Muscle of leg (tissue), 3 donors: ENCODE measurements at regions not wholly inside any gene's neighbourhood (a gene's known extent, or its start where the extent isn't known, plus 50 kb on each side); places are given as distances from the start of the nearest gene placed in this dataset.

Experiments used
- DNase-seq: peaks from one replicate; pipeline ENCODE4 v3.0.0; 2013
- H3K27ac ChIP-seq: one replicate; pipeline ENCODE4 v1.5.1; 2013; ENCODE audit warnings: mild to moderate bottlenecking, low read length, control low read depth
- H3K27me3 ChIP-seq: one replicate; pipeline ENCODE4 v1.6.1; 2013; ENCODE audit warnings: low read length; ENCODE audit not compliant: control insufficient read depth, insufficient read depth
- H3K36me3 ChIP-seq: one replicate; pipeline ENCODE4 v1.6.1; 2013; ENCODE audit warnings: low read length; ENCODE audit not compliant: control insufficient read depth, insufficient read depth
- H3K4me1 ChIP-seq: one replicate; pipeline ENCODE4 v1.6.1; 2013; ENCODE audit warnings: low read length; ENCODE audit not compliant: control insufficient read depth, insufficient read depth
- H3K4me3 ChIP-seq: one replicate; pipeline ENCODE4 v1.5.1; 2013; ENCODE audit warnings: low read length, control low read depth
- H3K9me3 ChIP-seq: replicated peaks from 2 replicates; pipeline ENCODE4 v1.6.1; 2013; ENCODE audit warnings: low read depth, low read length; ENCODE audit not compliant: control insufficient read depth
- WGBS: methylation state at CpG from one replicate; pipeline ENCODE4 v1.1.5; 2013; ENCODE audit warnings: missing lambda C conversion rate; ENCODE audit not compliant: insufficient coverage; 5-methylcytosine and 5-hydroxymethylcytosine counted together

DNA sequence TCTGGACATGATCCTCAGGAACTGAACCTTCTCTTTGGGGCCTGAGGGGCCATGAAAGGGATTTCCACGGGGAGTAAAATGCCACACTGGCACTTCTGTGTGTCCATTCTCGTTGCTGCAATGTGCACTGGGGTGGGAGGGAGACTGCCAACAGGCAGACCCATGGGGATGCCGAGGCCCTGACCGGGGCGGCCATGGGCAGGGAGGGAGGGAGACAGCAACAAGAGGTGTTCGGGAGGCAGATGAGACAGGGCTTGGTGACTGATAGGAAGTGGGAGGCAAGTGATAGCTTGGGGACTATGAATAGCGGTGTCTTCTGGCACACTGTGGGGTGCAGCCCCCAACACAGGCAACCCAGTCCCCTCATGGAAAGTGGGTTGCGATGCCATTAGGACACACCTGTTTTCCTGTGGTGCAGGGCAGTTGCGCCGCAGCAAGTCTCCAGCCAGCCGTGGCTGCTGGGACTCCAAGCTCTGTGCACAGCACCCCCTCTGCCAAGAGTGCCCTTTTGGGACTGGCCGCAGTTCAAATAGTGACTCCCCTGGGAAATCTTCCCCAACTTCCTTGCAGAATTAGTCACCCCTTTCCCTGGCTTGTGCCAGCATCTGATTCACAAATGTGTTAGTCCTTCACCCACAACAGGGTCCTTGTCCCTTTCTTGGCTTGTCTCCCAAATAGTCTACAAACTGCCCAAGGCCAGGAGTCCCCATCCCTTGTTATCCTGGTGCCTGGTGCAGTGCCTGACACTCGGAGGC, 88.8 kb downstream of the CHST1 start:
- H3K4me3 ChIP-seq, result no peak overlapping the region
- no peaks in the 10 kb centered on the region for H3K9me3 ChIP-seq
- H3K4me1 ChIP-seq, result no peaks in the 10 kb centered on the region
- H3K27ac ChIP-seq, result no peak overlapping the region
- H3K27me3 ChIP-seq, result peaks cover 14% of the 10 kb centered on the region
- no peak for DNase-seq
- 71% methylated on average over 10 of the region's 13 CpGs for WGBS
- H3K36me3 ChIP-seq, result no peaks in the 10 kb centered on the region

DNA sequence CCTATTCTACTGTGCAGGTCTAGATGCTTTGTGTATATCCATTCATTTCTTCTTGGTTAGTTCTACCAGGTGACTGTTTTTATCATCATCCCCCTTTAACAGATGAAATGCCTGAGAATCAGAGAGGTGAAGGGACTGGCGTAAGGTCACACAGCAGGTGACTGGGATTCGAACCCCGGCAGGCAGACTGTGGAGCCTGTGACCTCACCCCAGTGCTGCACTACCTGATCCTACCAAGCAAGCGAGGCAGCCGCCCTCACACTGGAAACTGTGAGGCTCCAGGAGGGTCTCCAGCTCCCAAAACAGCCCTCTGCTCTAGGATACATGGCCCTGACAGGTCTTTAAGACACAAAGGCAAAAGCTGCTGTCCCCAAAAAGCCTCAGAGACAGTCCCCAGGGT, 91.7 kb downstream of the CHST1 start:
- DNase-seq, result no peak
- Histone ChIP-seq H3K27me3 (peaks cover 14% of the 10 kb centered on the region), H3K4me3 (no peak overlapping the region), H3K36me3 (no peaks in the 10 kb centered on the region), H3K4me1 (peaks cover 3% of the 10 kb centered on the region), H3K27ac (no peak overlapping the region), H3K9me3 (no peaks in the 10 kb centered on the region)
- WGBS, result 55% methylated on average over 2 of the region's 5 CpGs

DNA sequence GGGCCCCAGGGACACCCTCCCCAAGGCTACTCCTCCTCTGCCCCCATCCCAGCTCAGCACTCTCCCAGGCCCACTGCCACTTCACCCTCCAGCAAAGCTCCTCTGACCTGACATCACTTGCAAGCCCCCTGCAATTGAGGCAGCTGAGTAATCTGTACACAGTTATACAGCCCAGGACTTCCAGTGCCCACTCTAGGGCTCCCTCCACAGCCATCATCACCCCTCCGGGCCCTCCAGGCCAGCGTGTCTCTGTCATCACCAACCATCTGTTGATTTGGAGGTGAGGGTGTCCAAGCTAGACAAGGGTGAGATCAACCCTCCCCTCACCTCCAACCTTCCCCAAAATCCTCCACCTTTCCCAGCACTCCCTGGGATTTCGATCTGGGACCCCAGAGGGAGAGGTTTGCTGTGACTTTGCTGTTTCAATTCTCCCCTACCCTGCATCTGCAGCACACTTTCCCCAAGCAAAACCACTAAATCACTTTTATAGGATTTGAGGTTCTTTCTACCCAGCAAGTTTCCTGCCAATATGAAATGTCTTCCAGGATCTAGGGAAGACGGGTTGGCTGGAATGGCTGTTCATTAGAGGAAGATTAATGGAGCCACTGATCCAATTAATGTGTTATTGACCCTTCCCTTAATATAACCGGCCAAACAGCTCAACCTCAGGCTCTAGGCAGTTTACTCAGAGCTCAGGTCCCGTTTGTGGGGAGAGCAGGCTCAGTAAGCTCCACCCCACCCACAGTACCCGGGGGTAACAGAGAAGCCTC, 92.9 kb downstream of the CHST1 start:
- Histone ChIP-seq H3K9me3 (no peaks in the 10 kb centered on the region), H3K27ac (no peak overlapping the region), H3K27me3 (peaks cover 9% of the 10 kb centered on the region), H3K36me3 (no peaks in the 10 kb centered on the region), H3K4me3 (no peak overlapping the region), H3K4me1 (peaks cover 15% of the 10 kb centered on the region)
- 20% methylated on average over 1 of the region's 7 CpGs for WGBS
- no peak for DNase-seq

DNA sequence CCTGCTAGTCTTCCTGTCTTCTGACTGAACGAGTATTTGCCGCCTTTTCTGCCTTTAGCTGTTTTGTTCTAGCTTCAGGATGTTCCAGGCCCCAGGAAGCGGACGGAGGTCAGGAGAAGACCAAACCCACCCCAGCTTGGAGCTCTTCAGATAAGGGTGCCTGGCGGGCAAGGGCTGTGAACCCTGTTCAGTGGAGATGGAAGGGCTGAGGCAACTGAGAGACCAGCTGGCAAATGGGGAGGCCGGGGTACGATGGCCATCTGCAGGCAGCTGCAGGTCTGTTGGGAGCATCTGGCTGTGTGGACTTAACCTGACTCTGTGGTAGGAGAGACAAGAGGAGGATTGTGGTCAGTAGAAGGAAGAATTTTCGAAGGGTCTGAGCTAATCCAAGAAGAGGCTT, 95.6 kb downstream of the CHST1 start:
- Histone ChIP-seq H3K27ac (no peak overlapping the region), H3K4me3 (no peak overlapping the region), H3K4me1 (peaks cover 19% of the 10 kb centered on the region), H3K9me3 (no peaks in the 10 kb centered on the region), H3K36me3 (no peaks in the 10 kb centered on the region), H3K27me3 (peaks cover 6% of the 10 kb centered on the region)
- DNase-seq, result no peak
- 73% methylated on average over 8 of the region's 8 CpGs for WGBS

- WGBS, result 0% methylated on average over 2 of the region's 4 CpGs
- Histone ChIP-seq H3K4me3 (no peak overlapping the region), H3K36me3 (no peaks in the 10 kb centered on the region), H3K9me3 (no peaks in the 10 kb centered on the region), H3K4me1 (peaks cover 23% of the 10 kb centered on the region), H3K27ac (no peak overlapping the region), H3K27me3 (peaks cover 2% of the 10 kb centered on the region)
- peak; percentile 84 for DNase-seq
These were observed 97.4 kb downstream of the CHST1 start for GRCh38 chr11:45568049-45568448.

- peaks cover 42% of the 10 kb centered on the region for H3K4me1 ChIP-seq
- peaks cover 2% of the 10 kb centered on the region for H3K27me3 ChIP-seq
- no peak for DNase-seq
- 75% methylated on average over 3 of the region's 4 CpGs for WGBS
- no peaks in the 10 kb centered on the region for H3K36me3 ChIP-seq
- H3K4me3 ChIP-seq, result no peak overlapping the region
- H3K9me3 ChIP-seq, result no peaks in the 10 kb centered on the region
- H3K27ac ChIP-seq, result no peak overlapping the region
These were observed 99.9 kb downstream of the CHST1 start for GRCh38 chr11:45565446-45565988.

GRCh38 chr11:45563810-45564209, 101.6 kb downstream of the CHST1 start:
- Histone ChIP-seq H3K27ac (no peak overlapping the region), H3K36me3 (no peaks in the 10 kb centered on the region), H3K4me1 (peaks cover 56% of the 10 kb centered on the region), H3K27me3 (peaks cover 2% of the 10 kb centered on the region), H3K4me3 (no peak overlapping the region), H3K9me3 (no peaks in the 10 kb centered on the region)
- WGBS, result 49% methylated on average over 5 of the region's 10 CpGs
- DNase-seq, result peak; percentile 29

GRCh38 chr11:45563171-45563570, 102.3 kb downstream of the CHST1 start:
- Histone ChIP-seq H3K27me3 (peaks cover 2% of the 10 kb centered on the region), H3K36me3 (no peaks in the 10 kb centered on the region), H3K9me3 (no peaks in the 10 kb centered on the region), H3K27ac (no peak overlapping the region), H3K4me1 (peaks cover 51% of the 10 kb centered on the region), H3K4me3 (no peak overlapping the region)
- no peak for DNase-seq
- WGBS, result no CpG with 5 or more reads among the region's 2 CpGs

DNA sequence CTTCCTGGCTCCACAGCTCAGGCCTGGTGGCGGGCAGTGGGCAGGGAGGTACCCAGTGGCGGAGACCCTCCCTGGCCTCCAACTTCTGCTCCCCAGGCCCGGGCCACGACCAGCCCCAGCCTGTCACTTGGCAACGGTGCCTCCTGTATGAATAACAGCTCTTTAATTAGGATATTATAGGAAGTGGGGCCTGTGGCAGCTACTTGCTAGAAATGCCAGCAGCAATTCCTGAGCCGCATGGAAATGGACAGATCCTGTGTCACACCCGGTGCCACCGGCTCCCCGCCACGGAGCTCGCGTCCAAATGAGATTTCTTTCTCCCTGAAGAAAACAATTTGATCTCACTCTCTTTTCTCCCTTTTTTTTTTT, 104.5 kb downstream of the CHST1 start:
- WGBS, result 42% methylated on average over 3 of the region's 12 CpGs
- H3K27me3 ChIP-seq, result peaks cover 2% of the 10 kb centered on the region
- H3K9me3 ChIP-seq, result no peaks in the 10 kb centered on the region
- H3K27ac ChIP-seq, result peak overlapping the region; percentile 82
- H3K4me3 ChIP-seq, result no peak overlapping the region
- H3K36me3 ChIP-seq, result no peaks in the 10 kb centered on the region
- peaks cover 41% of the 10 kb centered on the region for H3K4me1 ChIP-seq
- no peak for DNase-seq

DNA sequence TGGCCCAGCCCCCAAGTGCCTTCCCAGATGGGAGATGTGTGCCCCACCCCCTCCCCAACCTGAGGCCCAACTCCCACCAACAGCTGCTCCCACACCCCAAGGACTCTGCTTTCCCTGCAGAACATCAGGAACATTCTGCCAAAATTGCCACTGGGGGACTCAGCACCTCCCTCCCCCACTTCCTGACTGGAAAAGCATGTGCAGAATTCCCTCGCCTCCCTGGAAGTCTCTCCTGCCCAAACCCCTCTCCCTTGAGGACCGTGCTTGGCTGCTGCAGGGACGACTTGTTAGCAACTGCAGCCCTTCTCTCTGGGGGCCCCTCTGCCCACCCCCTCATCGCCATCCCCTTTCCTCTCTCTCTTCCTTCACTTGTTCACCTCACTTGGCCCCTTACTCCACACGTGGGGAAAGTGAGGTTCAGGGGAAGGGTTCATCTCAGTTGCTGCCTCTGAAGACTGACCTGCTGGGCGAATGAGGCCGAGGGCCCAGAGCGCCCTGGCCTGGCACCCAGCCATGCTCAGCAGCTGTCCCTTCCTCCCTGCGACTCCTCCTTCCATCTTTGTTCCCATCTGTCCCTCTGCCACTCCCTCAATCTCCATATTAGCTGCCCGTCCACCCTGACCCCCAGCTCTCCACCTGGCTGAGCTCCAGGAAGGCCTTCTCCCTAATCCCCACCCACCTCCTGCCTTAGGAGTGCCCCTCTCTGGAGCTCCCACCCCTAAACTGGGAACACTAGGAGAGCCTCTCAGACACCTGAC, 105.1 kb downstream of the CHST1 start:
- no peak overlapping the region for H3K4me3 ChIP-seq

More for the DNA sequence above, 105.1 kb downstream of the CHST1 start:
- DNase-seq, result peak; percentile 85
- H3K27ac ChIP-seq, result peak overlapping the region; percentile 82
- no peaks in the 10 kb centered on the region for H3K9me3 ChIP-seq
- H3K4me1 ChIP-seq, result peaks cover 41% of the 10 kb centered on the region
- no peaks in the 10 kb centered on the region for H3K36me3 ChIP-seq
- 23% methylated on average over 6 of the region's 10 CpGs for WGBS
- H3K27me3 ChIP-seq, result peaks cover 2% of the 10 kb centered on the region
